ENCODE measurements at regions not wholly inside any gene's neighbourhood (a gene's known extent, or its start where the extent isn't known, plus 50 kb on each side); places are given as distances from the start of the nearest gene placed in this dataset.

DNA sequence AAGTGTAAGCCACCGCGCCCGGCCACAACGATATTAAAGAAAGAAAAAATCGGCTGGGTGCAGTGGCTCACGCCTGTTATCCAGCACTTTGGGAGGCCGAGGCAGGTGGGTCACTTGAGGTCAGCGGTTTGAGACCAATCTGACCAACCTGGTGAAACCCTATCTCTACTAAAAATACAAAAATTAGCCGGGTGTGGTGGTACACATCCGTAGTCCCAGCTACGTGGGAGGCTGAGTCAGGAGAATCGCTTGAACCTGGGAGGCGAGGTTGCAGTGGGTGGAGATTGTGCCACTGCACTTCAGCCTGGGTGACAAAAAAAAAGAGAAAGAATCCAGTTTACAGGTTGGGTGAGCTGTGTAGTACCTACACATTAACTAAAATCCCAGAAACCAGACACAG lies 99.9 kb upstream of the CACNA1A start:
- no peak for DNase-seq (ENCODE audit: low read depth in 2 of 2)

DNA sequence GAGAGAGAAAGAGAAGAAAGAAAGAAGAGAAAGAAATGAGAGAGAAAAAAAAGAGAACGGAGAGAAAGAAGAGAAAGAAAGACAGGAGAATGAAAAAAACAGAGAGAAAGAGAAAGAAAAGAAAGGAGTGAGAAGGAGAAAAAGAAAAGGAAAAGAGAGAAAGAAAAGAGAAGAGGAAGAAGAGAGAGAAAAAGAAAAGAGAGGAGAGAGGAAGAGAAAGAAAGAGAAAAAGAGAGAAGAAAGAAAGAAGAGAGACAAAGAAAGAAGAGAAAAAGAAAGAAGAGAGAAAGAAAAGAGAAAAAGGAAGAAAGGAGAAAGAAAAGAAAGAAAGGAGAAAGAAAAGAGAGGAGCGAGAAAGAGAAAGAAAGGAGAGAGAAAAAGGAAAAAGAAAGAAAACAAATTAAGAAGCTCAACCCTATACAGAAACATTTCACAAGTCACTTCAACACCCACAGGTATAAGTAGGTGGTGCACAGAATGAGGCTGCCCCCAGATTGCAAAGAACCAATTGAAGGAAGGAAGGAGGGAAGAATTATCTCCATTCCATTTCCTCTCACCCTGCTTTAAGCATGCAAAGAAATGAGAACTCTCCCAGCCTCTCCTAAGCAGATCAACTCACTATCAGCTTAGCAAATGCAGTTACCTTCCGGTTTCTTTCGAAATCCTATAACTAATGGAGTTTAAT lies 98.8 kb upstream of the CACNA1A start:
- DNase-seq (ENCODE audit: low read depth in 2 of 2): no peak

DNA sequence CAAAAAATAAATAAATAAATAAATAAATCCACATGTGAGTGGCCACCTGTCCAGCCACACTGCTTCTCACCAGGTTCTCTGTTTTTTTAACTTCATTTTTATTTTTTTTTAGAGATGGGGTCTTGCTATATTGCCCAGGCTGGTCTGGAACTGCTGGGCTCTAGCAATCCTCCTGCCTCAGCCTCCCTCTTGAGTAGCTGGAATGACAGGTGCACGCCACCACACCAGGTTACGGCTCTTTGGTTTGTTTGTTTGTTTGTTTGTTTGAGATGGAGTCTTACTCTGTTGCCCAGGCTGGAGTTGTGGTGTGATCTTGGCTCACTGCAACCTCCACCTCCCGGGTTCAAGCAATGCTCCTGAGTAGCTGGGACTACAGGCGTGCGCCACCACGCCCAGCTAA lies 94.5 kb upstream of the CACNA1A start:
- no peak for DNase-seq (ENCODE audit: low read depth in 2 of 2)

DNA sequence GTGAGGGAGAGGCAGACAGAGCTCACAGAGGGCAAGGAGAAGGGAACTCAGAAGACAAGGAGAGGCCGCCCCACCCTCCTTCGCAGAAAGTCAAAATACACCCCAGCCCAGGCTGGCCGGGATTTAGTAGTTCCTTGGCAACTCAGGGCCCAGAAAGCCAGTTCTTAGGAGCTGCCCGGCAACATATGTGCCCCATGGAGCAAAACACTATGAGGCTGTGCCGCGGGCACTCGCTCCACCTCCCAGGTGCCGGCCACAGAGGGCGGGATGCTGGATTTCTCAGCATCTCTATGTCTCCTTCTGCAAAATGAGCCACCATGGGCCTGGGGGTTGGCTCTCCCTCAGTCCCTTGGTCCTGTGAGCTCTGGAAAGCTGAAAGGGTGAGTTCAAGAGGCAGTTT lies 93.8 kb upstream of the CACNA1A start:
- no peak for DNase-seq (ENCODE audit: low read depth in 2 of 2)

DNA sequence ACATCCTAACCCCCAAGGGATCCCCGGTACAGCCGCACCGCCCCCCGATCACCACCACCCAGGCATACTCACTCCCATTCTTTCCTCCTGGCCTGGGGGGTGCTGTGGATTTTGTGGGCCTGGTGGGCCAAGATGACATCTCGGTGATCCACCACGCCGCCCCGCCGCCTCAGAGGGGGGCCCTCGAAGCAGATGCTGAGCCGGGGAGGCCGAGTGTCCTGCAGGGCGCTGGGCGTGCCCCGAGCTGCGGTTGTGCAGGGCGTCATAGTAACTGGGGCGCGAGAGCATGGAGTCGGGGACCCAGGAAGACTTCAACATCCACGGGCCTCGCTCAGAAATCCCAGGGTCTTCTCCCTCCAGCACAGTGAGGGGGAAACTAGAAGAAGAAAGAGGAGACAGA lies 93.4 kb upstream of the CACNA1A start:
- no peak for DNase-seq (ENCODE audit: low read depth in 2 of 2)

DNA sequence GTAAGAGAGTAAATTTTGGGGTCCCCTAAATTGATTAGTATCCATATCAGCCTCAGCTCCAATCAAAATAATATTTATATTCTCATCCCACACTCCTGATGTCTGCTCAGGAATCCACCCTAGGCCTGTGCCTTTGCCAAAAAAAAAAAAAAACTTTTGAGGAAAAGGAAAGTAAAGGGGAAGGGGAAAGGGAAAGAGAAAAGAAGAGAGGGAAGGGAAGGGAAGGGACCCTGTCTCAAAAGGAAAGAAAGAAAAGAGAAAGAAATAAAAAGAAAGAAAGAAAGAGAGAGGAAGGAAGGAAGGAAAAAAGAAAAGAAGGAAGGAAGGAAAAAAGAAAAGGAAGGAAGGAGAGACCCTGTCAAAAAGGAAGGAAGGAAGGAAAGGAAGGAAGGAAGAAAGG lies 91.8 kb upstream of the CACNA1A start:
- no peak for DNase-seq (ENCODE audit: low read depth in 2 of 2)

DNA sequence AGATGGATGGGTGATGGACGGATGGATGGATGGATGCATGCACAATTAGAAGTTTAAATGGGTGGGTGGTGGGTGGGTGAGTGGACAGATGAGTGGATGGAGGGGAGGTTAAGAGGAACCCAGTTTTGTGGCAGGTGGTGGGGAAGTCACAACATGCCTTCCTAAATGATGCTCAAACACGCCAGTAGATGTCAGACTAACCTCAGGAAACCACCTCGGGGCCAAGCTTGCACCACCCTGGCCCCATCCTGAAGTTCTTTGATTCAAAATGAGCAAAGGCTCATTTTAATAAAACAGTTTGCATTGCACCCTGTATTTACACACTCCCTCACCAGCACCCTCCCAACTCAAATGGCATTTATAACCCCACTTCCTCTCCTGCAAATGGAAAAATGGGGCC lies 91.4 kb upstream of the CACNA1A start:
- DNase-seq (ENCODE audit: low read depth in 2 of 2): peak; percentile 60 to 70

DNA sequence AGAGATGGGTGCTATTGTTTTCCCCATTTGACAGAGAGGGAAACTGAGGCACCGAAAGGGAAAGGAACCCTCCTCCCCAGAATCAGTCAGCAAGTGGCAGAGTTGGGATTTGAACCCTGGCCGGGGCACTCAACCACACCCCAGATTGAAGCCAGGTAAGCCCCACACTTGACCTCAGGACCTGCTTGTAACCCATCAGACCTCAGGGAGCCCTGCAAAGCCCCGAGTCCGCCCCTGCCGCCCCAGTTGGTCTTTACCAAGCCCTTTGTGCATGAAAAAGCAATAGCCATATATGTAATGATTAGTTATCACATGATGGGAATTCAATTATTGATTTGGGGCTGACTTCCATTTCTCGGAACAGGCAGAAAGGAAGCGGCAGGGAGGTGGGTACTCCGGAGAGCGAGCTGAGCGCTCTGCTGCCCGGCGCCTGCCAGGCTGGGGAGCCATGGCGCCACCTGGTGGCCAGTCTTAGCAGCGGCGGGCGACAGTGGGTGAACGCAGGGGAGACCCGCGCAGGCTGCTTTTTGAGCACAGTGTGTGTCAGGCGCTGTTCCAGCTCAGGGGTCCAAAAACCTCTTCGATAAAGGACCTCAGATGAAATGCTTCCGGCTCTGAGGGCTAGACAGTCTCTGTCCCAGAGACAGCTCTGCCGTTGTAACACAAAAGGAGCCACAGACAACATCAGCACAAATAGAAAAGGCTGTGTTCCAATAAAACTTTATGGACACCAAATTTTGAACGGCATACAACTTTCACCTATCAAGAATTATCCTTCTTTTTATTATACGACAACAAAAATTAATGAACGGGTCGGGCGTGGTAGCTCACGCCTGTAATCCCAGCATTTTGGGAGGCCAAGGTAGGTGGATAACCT lies 82.9 kb upstream of the CACNA1A start:
- peak; percentile 4 to 58 for DNase-seq (ENCODE audit: low read depth in 2 of 2)

DNA sequence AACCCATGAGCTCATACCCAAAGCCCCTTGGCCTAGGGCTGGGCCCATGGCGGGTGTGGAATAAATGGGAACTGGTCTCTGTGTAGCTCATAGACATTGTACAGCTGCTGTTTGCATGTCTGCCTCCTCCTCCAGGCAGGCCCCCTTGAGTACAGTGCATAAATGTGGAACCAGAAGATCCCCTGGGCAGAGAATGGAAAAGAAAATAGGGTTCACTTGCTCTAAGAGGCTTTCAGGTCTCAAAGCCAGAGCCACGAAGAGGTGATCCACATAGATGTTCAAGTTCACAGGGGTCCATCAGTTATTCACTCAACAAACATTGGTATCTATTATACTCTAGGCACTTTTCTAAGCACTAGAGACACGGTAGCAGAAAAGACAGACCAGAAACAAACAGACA lies 79.2 kb upstream of the CACNA1A start:
- DNase-seq (ENCODE audit: low read depth in 2 of 2): no peak

DNA sequence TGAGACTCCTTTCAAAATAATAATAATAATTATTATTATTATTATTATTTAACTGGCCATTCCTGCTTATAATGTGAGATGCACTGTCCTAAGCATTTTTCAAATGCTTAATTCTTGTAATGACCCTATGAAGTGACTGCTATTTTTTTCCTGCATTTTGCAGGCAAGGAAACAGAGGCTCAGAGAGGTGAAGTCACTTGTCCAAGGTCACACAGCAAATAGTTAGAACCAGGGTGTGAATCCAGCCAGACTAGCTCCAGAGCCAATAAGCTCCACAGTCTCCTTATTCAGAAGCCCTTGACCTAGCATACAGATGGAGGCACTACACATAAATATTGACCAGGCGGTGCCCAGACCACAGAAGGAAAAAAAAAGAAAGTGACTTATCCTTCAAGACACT lies 77.5 kb upstream of the CACNA1A start:
- DNase-seq (ENCODE audit: low read depth in 2 of 2): no peak

DNA sequence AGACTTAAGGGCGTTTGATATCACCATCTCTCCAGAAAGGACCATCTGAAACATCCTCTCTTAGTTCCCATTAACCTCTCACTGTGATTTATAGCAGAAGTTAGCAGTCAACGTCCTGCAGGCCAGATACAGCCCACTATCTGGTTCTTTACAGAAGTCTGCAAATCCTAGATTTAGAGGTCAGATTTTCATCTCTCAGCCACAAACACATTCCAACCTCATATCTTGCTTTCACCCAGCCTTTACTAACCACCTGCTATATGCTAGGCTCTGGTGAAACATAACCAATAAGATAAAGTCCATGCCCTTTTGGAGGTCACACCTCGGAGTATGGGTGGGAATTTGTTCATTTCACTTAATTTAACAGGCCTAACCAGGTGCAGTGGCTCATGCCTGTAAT lies 76.8 kb upstream of the CACNA1A start:
- no peak for DNase-seq (ENCODE audit: low read depth in 2 of 2)

DNA sequence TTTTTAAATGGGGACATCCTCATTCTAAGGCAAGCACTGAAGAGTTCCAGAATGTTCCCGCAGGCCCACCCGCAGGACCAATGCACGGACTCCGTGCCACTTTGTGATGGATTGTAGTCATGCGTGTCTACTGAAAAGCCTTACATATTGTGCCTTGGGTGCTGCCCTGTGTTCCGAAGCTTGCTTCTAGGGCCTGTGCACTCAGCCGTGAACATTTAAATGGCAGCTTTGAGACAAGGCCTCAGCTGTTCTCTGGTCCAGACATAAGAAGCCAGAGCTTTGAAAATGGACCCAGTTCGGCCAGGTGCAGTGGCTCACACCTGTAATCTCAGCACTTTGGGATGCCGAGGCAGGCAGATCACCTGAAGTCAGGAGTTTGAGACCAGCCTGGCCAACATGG lies 75.3 kb upstream of the CACNA1A start:
- no peak for DNase-seq (ENCODE audit: low read depth in 2 of 2)

DNA sequence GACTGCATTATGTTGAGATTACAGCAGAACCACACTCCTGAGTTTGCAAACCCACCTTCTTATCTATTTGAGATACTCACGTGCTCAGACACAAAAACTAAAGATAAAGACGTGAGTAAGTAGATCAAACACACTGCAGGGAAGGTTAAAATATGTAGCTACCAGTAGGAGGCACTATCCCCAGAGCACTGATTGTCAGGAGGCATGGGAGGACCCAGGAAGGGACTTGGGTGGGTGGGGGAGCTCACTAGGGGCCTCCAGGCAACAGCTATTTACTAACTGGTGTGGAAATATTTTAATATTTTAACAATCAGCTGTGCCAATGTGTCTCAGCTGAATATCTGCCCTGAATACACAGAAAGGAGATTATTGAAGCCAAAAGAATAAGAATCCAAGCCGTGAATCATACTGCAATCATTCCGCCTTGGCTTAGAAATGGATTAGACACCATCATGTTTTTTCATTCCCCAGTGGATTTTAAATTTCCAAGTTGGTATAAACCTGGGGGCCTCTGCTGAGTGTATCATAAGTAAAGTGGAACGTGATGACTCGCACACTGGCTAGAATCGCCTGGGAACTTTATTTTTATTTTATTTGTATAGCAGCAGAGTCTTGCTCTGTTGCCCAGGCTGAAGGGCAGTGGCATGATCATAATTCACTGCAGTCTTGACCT lies 73.2 kb upstream of the CACNA1A start:
- DNase-seq (ENCODE audit: low read depth in 2 of 2): no peak

DNA sequence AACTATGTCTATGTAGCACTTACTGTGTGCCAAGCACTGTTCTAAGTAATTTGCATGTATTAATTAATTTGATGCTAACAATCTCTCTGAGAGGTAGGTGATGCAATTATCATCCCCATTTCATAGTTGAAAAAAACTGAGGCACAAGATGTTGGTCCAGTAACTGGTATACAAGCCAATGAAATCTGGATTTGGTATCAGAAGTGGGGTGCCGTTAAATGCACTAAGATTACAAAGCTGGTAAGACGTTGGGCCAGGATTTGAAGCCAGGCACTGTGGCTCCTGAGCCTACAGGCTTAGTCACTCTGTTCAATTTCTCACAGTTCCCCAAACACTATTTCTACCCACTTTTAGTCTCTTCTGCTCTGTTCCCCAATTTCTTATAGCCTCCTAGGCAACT lies 70.4 kb upstream of the CACNA1A start:
- no peak for DNase-seq (ENCODE audit: low read depth in 2 of 2)

DNA sequence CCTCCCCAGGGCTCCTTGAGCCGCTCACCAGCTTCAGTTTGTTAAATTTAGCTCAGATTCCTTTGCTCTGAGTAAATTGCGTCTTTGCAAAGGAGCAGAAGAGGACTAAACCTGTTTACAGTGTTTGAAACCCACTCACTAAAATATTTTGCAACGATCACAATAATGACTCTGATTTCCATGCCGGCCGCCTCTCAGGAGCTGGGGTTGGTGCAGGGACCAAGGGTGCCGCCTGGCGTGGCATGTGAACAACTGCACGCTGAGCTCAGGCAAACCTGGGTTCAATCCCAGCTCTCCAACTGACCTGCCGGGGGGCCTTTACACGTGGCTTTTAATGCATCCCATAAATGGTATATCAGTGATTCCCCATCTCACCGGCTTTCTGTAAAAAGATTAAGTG lies 68.7 kb upstream of the CACNA1A start:
- DNase-seq (ENCODE audit: low read depth in 2 of 2): no peak

DNA sequence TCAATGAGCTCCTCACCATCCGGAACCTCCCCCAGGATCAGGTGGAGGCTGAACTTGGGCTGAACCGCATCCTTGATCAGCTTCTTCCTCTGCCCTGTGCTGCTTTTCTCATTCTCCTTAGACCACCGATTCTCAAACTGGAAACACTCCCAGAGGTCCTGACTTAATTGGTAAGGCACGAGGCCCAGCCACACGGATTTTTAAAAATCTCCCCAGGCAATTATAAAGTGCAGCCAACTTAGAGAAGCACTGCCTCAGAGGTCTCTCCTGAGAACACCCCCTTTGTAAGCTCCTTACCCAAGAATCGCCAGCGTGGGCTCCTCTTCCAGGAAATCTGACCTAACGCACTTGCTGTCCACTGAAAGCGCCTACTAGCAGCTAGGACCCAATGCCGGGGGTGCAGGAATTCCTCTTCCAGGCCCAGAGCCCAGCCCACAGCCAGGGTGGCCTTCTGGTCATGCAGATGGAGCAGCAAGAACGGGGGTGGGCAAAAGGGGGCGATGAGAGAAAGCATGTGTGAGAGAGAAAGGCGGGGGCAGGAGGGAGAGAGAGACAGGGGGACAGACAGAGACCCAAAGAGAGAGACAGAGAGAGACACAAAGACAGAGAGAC lies 66.9 kb upstream of the CACNA1A start:
- DNase-seq (ENCODE audit: low read depth in 2 of 2): no peak

DNA sequence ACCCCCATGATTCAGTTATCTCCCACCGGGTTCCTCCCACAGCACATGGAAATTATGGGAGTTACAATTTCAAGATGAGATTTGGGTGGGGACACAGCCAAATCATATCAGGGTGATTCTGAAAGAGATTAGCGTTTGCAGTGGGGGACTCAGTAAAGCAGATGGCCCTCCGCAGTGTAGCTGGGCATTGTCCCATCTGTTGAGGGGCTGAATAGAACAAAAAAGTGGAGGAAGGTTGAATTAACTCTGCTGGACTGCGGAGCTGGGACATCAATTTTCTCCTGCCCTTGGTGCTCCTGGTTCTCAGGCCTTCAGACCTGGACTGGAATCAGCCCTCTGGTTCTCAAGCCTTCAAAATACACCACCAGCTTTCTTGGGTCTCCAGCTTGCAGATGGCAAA lies 55.2 kb upstream of the CACNA1A start:
- no peak for DNase-seq (ENCODE audit: low read depth in 2 of 2)

DNA sequence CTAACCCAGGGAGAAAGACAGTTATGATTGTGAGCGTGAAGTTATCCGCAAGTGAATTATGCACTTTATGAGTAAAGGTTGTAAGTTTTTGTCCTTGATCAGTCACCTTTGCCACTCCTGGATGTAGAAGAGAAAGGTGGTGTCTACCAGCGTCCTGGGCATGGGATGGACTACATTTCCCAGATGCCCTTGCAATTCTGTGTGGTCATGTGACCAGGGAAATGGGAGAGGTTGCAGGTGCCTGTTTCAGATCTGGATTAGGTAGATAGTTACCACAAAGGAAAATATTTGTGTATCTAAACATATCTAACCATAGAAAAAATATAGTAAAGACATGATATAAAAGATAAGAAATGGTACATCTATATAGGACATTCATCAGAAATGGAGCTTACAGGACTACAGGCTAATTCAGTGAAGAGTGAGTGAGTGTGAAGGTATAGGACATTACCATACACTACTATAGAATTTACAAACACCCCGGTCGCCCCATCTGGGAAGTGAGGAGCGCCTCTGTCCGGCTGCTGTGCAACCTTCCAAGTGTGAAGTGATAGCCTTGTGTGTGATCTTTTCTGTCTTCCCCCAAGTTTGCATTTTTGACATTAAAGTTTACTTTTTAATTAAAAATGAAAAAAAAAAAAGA lies 51.6 kb upstream of the CACNA1A start:
- DNase-seq (ENCODE audit: low read depth in 2 of 2): no peak

DNA sequence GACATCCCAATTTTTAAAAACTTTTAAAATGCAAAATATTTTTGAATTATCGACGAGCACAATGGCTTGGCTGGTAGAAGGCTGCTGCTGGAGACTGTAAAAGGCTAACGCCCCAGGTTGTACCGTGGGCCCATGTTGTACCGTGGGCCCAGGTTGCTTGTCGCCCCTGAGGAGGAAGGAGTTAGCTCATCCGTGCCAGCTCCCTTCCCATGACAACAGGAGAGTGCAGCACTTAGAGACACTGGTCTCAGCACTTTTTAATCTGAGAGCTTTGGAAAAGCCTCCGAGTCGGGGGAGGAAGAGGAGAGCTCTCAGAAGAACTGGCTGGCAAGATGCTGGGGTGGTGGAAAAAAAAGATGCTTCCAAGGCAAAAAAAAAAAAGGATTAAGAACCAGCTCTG lies 50.3 kb upstream of the CACNA1A start:
- DNase-seq (ENCODE audit: low read depth in 2 of 2): no peak
